ENCODE measurements at regions not wholly inside any gene's neighbourhood (a gene's known extent, or its start where the extent isn't known, plus 50 kb on each side); places are given as distances from the start of the nearest gene placed in this dataset.
"Not testable (repeated sequence)": the region's sequence is repeated elsewhere in the genome, so short reads cannot be mapped to it uniquely, and the experiment has no call there.

DNA sequence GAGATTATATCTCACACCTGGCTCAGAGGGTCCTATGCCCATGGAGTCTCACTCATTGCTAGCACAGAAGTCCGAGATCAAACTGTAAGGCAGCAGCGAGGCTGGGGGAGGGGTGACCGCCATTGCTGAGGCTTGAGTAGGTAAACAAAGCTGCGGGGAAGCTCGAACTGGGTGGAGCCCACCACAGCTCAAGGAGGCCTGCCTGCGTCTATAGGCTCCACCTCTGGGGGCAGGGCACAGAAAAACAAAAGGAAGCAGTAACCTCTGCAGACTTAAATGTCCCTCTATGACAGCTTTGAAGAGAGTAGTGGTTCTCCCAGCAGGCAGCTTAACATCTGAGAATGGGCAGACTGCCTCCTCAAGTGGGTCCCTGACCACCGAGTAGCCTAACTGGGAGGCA, 221.5 kb upstream of the POU3F4 start:
- TF ChIP-seq TCF12 (IDR thresholded peaks at IDR 0.05; ENCODE audit: low read depth, low read length); RFX5 (IDR thresholded peaks at IDR 0.05; ENCODE audit: borderline replicate concordance, low read depth, low read length); POLR2AphosphoS5 (IDR thresholded peaks at IDR 0.05; ENCODE audit: low read depth, low read length); CREB1 (IDR thresholded peaks at IDR 0.05); KDM1A (IDR thresholded peaks at IDR 0.05; ENCODE audit: borderline replicate concordance, low read length); RBBP5 (IDR thresholded peaks at IDR 0.05; ENCODE audit: borderline replicate concordance, low read depth, low read length); NANOG (IDR thresholded peaks at IDR 0.05; ENCODE audit: insufficient read depth, low read depth, low read length, poor library complexity, severe bottlenecking); EZH2 (IDR thresholded peaks at IDR 0.05; ENCODE audit: low read depth, low read length, severe bottlenecking): not testable (repeated sequence)
- TF ChIP-seq, protein P1, sequence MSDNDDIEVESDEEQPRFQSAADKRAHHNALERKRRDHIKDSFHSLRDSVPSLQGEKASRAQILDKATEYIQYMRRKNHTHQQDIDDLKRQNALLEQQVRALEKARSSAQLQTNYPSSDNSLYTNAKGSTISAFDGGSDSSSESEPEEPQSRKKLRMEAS (IDR thresholded peaks at IDR 0.05) = not testable (repeated sequence)
- TF ChIP-seq, protein P2, sequence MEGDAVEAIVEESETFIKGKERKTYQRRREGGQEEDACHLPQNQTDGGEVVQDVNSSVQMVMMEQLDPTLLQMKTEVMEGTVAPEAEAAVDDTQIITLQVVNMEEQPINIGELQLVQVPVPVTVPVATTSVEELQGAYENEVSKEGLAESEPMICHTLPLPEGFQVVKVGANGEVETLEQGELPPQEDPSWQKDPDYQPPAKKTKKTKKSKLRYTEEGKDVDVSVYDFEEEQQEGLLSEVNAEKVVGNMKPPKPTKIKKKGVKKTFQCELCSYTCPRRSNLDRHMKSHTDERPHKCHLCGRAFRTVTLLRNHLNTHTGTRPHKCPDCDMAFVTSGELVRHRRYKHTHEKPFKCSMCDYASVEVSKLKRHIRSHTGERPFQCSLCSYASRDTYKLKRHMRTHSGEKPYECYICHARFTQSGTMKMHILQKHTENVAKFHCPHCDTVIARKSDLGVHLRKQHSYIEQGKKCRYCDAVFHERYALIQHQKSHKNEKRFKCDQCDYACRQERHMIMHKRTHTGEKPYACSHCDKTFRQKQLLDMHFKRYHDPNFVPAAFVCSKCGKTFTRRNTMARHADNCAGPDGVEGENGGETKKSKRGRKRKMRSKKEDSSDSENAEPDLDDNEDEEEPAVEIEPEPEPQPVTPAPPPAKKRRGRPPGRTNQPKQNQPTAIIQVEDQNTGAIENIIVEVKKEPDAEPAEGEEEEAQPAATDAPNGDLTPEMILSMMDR (IDR thresholded peaks at IDR 0.05; ENCODE audit: control extremely low read depth in 1 of 3, insufficient read depth in 1 of 3, low read depth in 1 of 3, low read length in 3 of 3) = not testable (repeated sequence)

All from H1 (cell line).